ENCODE measurements at regions not wholly inside any gene's neighbourhood (a gene's known extent, or its start where the extent isn't known, plus 50 kb on each side); places are given as distances from the start of the nearest gene placed in this dataset.
"Not testable (repeated sequence)": the region's sequence is repeated elsewhere in the genome, so short reads cannot be mapped to it uniquely, and the experiment has no call there.

DNA sequence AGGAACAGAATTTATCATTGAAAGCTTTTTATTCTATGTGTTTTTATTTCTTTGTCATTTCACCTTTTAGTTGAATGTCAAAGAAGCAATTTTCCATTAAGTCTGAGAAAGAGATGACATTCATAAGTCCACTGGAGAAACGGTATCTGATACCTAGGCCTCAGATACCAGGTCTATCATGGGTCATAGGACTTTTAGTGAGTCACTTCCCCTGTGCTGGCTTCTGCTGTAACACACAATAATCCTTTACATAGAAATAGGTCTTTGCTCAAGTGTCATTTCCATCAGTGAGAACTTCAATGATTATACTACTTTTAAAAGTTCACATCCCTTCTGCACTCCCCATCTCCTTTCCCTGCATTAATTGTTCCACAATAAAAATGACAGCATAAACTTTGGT lies 125.5 kb upstream of the ARMCX2 start:
- no peak for TF ChIP-seq SNAI2 (CRISPR knock-in tag; IDR thresholded peaks at IDR 0.05)
- TF ChIP-seq, protein P1, sequence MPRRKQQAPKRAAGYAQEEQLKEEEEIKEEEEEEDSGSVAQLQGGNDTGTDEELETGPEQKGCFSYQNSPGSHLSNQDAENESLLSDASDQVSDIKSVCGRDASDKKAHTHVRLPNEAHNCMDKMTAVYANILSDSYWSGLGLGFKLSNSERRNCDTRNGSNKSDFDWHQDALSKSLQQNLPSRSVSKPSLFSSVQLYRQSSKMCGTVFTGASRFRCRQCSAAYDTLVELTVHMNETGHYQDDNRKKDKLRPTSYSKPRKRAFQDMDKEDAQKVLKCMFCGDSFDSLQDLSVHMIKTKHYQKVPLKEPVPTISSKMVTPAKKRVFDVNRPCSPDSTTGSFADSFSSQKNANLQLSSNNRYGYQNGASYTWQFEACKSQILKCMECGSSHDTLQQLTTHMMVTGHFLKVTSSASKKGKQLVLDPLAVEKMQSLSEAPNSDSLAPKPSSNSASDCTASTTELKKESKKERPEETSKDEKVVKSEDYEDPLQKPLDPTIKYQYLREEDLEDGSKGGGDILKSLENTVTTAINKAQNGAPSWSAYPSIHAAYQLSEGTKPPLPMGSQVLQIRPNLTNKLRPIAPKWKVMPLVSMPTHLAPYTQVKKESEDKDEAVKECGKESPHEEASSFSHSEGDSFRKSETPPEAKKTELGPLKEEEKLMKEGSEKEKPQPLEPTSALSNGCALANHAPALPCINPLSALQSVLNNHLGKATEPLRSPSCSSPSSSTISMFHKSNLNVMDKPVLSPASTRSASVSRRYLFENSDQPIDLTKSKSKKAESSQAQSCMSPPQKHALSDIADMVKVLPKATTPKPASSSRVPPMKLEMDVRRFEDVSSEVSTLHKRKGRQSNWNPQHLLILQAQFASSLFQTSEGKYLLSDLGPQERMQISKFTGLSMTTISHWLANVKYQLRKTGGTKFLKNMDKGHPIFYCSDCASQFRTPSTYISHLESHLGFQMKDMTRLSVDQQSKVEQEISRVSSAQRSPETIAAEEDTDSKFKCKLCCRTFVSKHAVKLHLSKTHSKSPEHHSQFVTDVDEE (CRISPR knock-in tag; IDR thresholded peaks at IDR 0.05), result no peak
- TF ChIP-seq TCF4 (CRISPR knock-in tag; IDR thresholded peaks at IDR 0.05; ENCODE audit: borderline replicate concordance), result no peak
- no peak for TF ChIP-seq OSR1 (CRISPR knock-in tag; IDR thresholded peaks at IDR 0.05)
- TF ChIP-seq ZC3H10 (CRISPR knock-in tag; IDR thresholded peaks at IDR 0.05), result no peak
- TF ChIP-seq ZFP30 (CRISPR knock-in tag; IDR thresholded peaks at IDR 0.05), result no peak
- TF ChIP-seq ZNF8 (CRISPR knock-in tag; IDR thresholded peaks at IDR 0.05), result no peak
- TF ChIP-seq ESRRG (CRISPR knock-in tag; IDR thresholded peaks at IDR 0.05), result no peak
- TF ChIP-seq, protein P2, sequence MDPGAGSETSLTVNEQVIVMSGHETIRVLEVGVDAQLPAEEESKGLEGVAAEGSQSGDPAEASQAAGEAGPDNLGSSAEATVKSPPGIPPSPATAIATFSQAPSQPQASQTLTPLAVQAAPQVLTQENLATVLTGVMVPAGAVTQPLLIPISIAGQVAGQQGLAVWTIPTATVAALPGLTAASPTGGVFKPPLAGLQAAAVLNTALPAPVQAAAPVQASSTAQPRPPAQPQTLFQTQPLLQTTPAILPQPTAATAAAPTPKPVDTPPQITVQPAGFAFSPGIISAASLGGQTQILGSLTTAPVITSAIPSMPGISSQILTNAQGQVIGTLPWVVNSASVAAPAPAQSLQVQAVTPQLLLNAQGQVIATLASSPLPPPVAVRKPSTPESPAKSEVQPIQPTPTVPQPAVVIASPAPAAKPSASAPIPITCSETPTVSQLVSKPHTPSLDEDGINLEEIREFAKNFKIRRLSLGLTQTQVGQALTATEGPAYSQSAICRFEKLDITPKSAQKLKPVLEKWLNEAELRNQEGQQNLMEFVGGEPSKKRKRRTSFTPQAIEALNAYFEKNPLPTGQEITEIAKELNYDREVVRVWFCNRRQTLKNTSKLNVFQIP (CRISPR knock-in tag; IDR thresholded peaks at IDR 0.05; ENCODE audit: borderline replicate concordance, low read depth), result no peak
- ATAC-seq, result no peak

DNA sequence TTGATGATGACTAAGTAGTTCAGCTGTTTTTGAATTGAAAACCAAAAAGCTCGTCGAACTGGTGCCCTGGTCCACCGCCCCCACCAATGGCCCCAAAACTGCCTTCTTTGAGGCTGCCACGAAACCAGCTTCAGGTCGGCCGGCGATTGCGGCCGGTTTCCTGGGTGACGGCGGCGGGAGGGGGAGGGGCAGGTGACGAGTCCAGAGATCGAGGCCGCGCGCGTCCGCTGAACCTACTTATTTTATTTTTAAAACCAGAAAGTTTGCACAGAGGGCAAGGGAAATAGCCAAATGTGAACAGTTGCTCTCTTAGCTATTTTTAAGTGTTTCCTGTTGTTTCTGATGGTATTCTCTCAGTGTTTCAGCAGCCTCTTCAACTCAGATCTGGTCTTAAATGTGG lies 120.8 kb upstream of the ARMCX2 start:
- ATAC-seq, result not testable (repeated sequence)

DNA sequence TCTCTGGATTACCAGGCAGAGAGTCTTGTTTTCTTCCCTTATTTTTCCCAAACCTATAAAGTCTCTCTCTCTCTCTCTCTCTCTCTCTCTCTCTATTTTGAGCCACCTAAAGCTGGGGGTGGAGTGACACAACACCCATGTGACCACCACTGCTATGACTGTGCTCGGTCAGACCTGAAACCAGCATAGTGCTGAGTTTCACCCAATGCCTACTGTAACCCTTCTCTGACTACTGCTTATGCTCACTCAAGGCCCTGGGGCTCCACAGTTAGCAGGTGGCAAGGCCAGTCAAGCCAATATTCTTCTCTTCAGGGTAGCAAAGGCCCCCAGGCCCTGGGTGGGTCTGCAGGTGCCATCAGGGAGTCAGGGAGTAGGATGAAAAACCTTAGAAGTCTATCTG lies 114.7 kb upstream of the ARMCX2 start:
- no peak for ATAC-seq
- TF ChIP-seq ARNTL (CRISPR knock-in tag; IDR thresholded peaks at IDR 0.05; ENCODE audit: borderline replicate concordance, low read depth) (no peak), ZNF565 (CRISPR knock-in tag; conservative IDR thresholded peaks at IDR 0.05; ENCODE audit: low read depth) (no peak), SNAI2 (CRISPR knock-in tag; IDR thresholded peaks at IDR 0.05) (no peak), ZNF8 (CRISPR knock-in tag; IDR thresholded peaks at IDR 0.05) (no peak)

DNA sequence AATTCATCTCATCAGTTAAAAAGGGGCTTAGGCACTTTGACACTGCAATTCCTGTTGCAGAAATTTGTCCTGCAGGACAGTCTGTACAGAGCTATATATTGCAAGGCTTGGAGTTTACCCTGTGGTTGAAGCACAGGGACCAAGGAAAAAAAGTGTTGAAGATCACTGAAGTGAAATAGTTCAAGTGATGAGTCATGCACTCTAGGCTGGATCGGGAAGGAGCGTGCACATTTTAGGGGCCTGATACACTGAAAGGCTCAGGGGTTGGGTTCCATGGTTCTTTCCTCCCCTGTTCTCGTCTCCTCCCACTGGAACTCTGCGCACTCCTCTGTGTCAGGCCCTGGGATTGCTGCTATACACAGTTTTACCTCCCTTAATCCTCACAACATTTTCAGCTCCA lies 104.9 kb upstream of the ARMCX2 start:
- no peak for TF ChIP-seq RARB (CRISPR knock-in tag; IDR thresholded peaks at IDR 0.05)
- TF ChIP-seq, protein P2 (CRISPR knock-in tag; IDR thresholded peaks at IDR 0.05; ENCODE audit: borderline replicate concordance, low read depth), result no peak
- no peak for TF ChIP-seq CSDC2 (CRISPR knock-in tag; IDR thresholded peaks at IDR 0.05)
- TF ChIP-seq, protein P3, sequence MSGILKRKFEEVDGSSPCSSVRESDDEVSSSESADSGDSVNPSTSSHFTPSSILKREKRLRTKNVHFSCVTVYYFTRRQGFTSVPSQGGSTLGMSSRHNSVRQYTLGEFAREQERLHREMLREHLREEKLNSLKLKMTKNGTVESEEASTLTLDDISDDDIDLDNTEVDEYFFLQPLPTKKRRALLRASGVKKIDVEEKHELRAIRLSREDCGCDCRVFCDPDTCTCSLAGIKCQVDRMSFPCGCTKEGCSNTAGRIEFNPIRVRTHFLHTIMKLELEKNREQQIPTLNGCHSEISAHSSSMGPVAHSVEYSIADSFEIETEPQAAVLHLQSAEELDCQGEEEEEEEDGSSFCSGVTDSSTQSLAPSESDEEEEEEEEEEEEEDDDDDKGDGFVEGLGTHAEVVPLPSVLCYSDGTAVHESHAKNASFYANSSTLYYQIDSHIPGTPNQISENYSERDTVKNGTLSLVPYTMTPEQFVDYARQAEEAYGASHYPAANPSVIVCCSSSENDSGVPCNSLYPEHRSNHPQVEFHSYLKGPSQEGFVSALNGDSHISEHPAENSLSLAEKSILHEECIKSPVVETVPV (CRISPR knock-in tag; IDR thresholded peaks at IDR 0.05), result no peak
- no peak for TF ChIP-seq BACH2 (CRISPR knock-in tag; IDR thresholded peaks at IDR 0.05; ENCODE audit: borderline replicate concordance)
- no peak for TF ChIP-seq TCF4 (CRISPR knock-in tag; IDR thresholded peaks at IDR 0.05; ENCODE audit: borderline replicate concordance)
- no peak for TF ChIP-seq ARNTL (CRISPR knock-in tag; IDR thresholded peaks at IDR 0.05; ENCODE audit: borderline replicate concordance, low read depth)
- no peak for TF ChIP-seq ZFP30 (CRISPR knock-in tag; IDR thresholded peaks at IDR 0.05)
- no peak for TF ChIP-seq GLIS3 (CRISPR knock-in tag; IDR thresholded peaks at IDR 0.05)
- TF ChIP-seq ESRRG (CRISPR knock-in tag; IDR thresholded peaks at IDR 0.05), result no peak
- TF ChIP-seq, protein P1 (CRISPR knock-in tag; IDR thresholded peaks at IDR 0.05), result no peak
- TF ChIP-seq, protein P4, sequence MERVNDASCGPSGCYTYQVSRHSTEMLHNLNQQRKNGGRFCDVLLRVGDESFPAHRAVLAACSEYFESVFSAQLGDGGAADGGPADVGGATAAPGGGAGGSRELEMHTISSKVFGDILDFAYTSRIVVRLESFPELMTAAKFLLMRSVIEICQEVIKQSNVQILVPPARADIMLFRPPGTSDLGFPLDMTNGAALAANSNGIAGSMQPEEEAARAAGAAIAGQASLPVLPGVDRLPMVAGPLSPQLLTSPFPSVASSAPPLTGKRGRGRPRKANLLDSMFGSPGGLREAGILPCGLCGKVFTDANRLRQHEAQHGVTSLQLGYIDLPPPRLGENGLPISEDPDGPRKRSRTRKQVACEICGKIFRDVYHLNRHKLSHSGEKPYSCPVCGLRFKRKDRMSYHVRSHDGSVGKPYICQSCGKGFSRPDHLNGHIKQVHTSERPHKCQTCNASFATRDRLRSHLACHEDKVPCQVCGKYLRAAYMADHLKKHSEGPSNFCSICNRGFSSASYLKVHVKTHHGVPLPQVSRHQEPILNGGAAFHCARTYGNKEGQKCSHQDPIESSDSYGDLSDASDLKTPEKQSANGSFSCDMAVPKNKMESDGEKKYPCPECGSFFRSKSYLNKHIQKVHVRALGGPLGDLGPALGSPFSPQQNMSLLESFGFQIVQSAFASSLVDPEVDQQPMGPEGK (CRISPR knock-in tag; IDR thresholded peaks at IDR 0.05; ENCODE audit: borderline replicate concordance), result no peak
- no peak for TF ChIP-seq ZNF8 (CRISPR knock-in tag; IDR thresholded peaks at IDR 0.05)
- no peak for TF ChIP-seq ZC3H10 (CRISPR knock-in tag; IDR thresholded peaks at IDR 0.05)
- TF ChIP-seq OSR1 (CRISPR knock-in tag; IDR thresholded peaks at IDR 0.05), result no peak
- TF ChIP-seq ISL1 (CRISPR knock-in tag; IDR thresholded peaks at IDR 0.05), result no peak
- no peak for ATAC-seq
